H9 (cell line): ENCODE measurements at regions not wholly inside any gene's neighbourhood (a gene's known extent, or its start where the extent isn't known, plus 50 kb on each side); places are given as distances from the start of the nearest gene placed in this dataset.

Source experiments
- DNase-seq: peaks from one replicate; pipeline ENCODE4 v3.0.0-alpha.2; 2017
- H2AFZ ChIP-seq: one replicate; pipeline ENCODE4 v1.6.1; 2013; ENCODE audit warnings: mild to moderate bottlenecking, low read length, control low read depth, moderate library complexity
- H2AK5ac ChIP-seq: 2 replicates; pipeline ENCODE4 v1.6.1; 2013; ENCODE audit warnings: low read length, control low read depth, mixed read lengths; ENCODE audit not compliant: insufficient read length
- H2BK120ac ChIP-seq: one replicate; pipeline ENCODE4 v1.6.1; 2013; ENCODE audit warnings: low read depth, mild to moderate bottlenecking, low read length, control low read depth, inconsistent platforms; ENCODE audit not compliant: poor library complexity, severe bottlenecking
- H2BK12ac ChIP-seq: 2 replicates; pipeline ENCODE4 v1.6.1; 2013; ENCODE audit warnings: low read length, control low read depth, mixed read lengths, low read depth; ENCODE audit not compliant: insufficient read length
- H2BK15ac ChIP-seq: 2 replicates; pipeline ENCODE4 v1.6.1; 2013; ENCODE audit warnings: low read depth, low read length, control low read depth
- H2BK20ac ChIP-seq: one replicate; pipeline ENCODE4 v1.6.1; 2013; ENCODE audit warnings: low read depth, mild to moderate bottlenecking, low read length, control low read depth, inconsistent platforms; ENCODE audit not compliant: poor library complexity, severe bottlenecking
- H2BK5ac ChIP-seq: 2 replicates; pipeline ENCODE4 v1.6.1; 2013; ENCODE audit warnings: low read length, control low read depth, mixed read lengths; ENCODE audit not compliant: insufficient read length
- H3K14ac ChIP-seq: 2 replicates; pipeline ENCODE4 v1.6.1; 2013; ENCODE audit warnings: low read length, control low read depth; ENCODE audit not compliant: insufficient read depth
- H3K18ac ChIP-seq: 2 replicates; pipeline ENCODE4 v1.6.1; 2013; ENCODE audit warnings: low read depth, mild to moderate bottlenecking, mixed read lengths, low read length, control low read depth; ENCODE audit not compliant: insufficient read length
- H3K23ac ChIP-seq: 2 replicates; pipeline ENCODE4 v1.6.1; 2013; ENCODE audit warnings: low read length, control low read depth, mixed read lengths, low read depth; ENCODE audit not compliant: insufficient read length
- H3K23me2 ChIP-seq: 2 replicates; pipeline ENCODE4 v1.6.1; 2013; ENCODE audit warnings: low read depth, mild to moderate bottlenecking, mixed read lengths, low read length, control low read depth; ENCODE audit not compliant: insufficient read length, poor library complexity, severe bottlenecking
- H3K27ac ChIP-seq: 2 replicates; pipeline ENCODE4 v1.5.1; 2013; ENCODE audit warnings: low read length, control low read depth, mixed read lengths, low read depth; ENCODE audit not compliant: insufficient read length
- H3K27me3 ChIP-seq: 2 replicates; pipeline ENCODE4 v1.6.1; 2013; ENCODE audit warnings: low read length, control low read depth, inconsistent platforms; ENCODE audit not compliant: insufficient read depth
- H3K4ac ChIP-seq: 2 replicates; pipeline ENCODE4 v1.6.1; 2013; ENCODE audit warnings: low read depth, mild to moderate bottlenecking, control low read depth, inconsistent platforms, low read length, moderate library complexity
- H3K4me1 ChIP-seq: 2 replicates; pipeline ENCODE4 v1.6.1; 2013; ENCODE audit warnings: low read length, control low read depth, inconsistent platforms; ENCODE audit not compliant: insufficient read depth
- H3K4me2 ChIP-seq: 2 replicates; pipeline ENCODE4 v1.6.1; 2013; ENCODE audit warnings: low read length, control low read depth, mixed read lengths; ENCODE audit not compliant: insufficient read length, insufficient read depth
- H3K56ac ChIP-seq: 2 replicates; pipeline ENCODE4 v1.6.1; 2013; ENCODE audit warnings: low read depth, mild to moderate bottlenecking, mixed read lengths, low read length, control low read depth; ENCODE audit not compliant: insufficient read length
- H3K79me1 ChIP-seq: 2 replicates; pipeline ENCODE4 v1.6.1; 2013; ENCODE audit warnings: low read depth, mild to moderate bottlenecking, moderate library complexity, low read length, control low read depth, inconsistent platforms; ENCODE audit not compliant: insufficient read depth, poor library complexity, severe bottlenecking
- H3K79me2 ChIP-seq: 2 replicates; pipeline ENCODE4 v1.6.1; 2013; ENCODE audit warnings: low read length, control low read depth, inconsistent platforms; ENCODE audit not compliant: insufficient read depth
- H3K9ac ChIP-seq: 2 replicates; pipeline ENCODE4 v1.6.1; 2013; ENCODE audit warnings: low read length, control low read depth, mixed read lengths; ENCODE audit not compliant: insufficient read length; ENCODE audit errors: extremely low read depth
- H3K9me3 ChIP-seq: one replicate; pipeline ENCODE4 v1.6.1; 2013; ENCODE audit warnings: low read depth, low read length, inconsistent platforms; ENCODE audit not compliant: control insufficient read depth
- H3T11ph ChIP-seq: one replicate; pipeline ENCODE4 v1.6.1; 2013; ENCODE audit warnings: mild to moderate bottlenecking, low read length, control low read depth, inconsistent platforms
- H4K20me1 ChIP-seq: one replicate; pipeline ENCODE4 v1.6.1; 2013; ENCODE audit not compliant: control insufficient read depth, insufficient read length, insufficient read depth
- H4K5ac ChIP-seq: 2 replicates; pipeline ENCODE4 v1.6.1; 2013; ENCODE audit warnings: low read depth, mild to moderate bottlenecking, mixed read lengths, low read length, control low read depth; ENCODE audit not compliant: insufficient read length
- H4K8ac ChIP-seq: replicated peaks from 2 replicates; pipeline ENCODE4 v1.6.1; 2013; ENCODE audit warnings: low read length, control low read depth, mixed read lengths, low read depth; ENCODE audit not compliant: insufficient read length
- H4K91ac ChIP-seq: 2 replicates; pipeline ENCODE4 v1.6.1; 2013; ENCODE audit warnings: low read depth, mild to moderate bottlenecking, moderate library complexity, mixed read lengths, low read length, control low read depth; ENCODE audit not compliant: insufficient read length
- H3K27ac Mint-ChIP-seq, 3 experiments: 2 replicates in 2 of 3; 3 replicates in 1 of 3; pipeline ENCODE4 v1.8.0; 2020 to 2021; ENCODE audit warnings: mixed read lengths in 3 of 3, mild to moderate bottlenecking in 1 of 3, moderate library complexity in 1 of 3
- H3K27me3 Mint-ChIP-seq: 2 replicates; pipeline ENCODE4 v1.8.0; 2021; ENCODE audit warnings: low read depth, mild to moderate bottlenecking, moderate library complexity, mixed read lengths
- H3K36me3 Mint-ChIP-seq, 3 experiments: 2 replicates in 2 of 3; 3 replicates in 1 of 3; pipeline ENCODE4 v1.8.0; 2020 to 2021; ENCODE audit warnings: low read depth in 3 of 3, mixed read lengths in 3 of 3; ENCODE audit not compliant: insufficient read depth in 1 of 3
- H3K4me1 Mint-ChIP-seq, 2 experiments: 2 replicates each; pipeline ENCODE4 v1.8.0; 2020; ENCODE audit warnings: mixed read lengths in 2 of 2
- H3K4me3 Mint-ChIP-seq, 2 experiments: 2 replicates in 1 of 2; 3 replicates in 1 of 2; pipeline ENCODE4 v1.8.0; 2020 to 2021; ENCODE audit warnings: mild to moderate bottlenecking in 2 of 2, mixed read lengths in 2 of 2, moderate library complexity in 1 of 2
- H3K9me3 Mint-ChIP-seq, 2 experiments: 2 replicates in 1 of 2; 3 replicates in 1 of 2; pipeline ENCODE4 v1.8.0; 2020; ENCODE audit warnings: mild to moderate bottlenecking in 2 of 2, mixed read lengths in 2 of 2, moderate library complexity in 1 of 2
- CTCF ChIP-seq: fragments of 200-600 bp; sonication (generic); conservative IDR thresholded peaks from 3 replicates; pipeline ENCODE4 v1.8.0; 2021; ENCODE audit warnings: antibody characterized with exemption, mild to moderate bottlenecking
- WGBS: extraction: QIAGEN DNeasy Blood & Tissue Kit; methylation state at CpG from one replicate; pipeline ENCODE4 v1.1.7; 2013; ENCODE audit warnings: missing lambda C conversion rate, low lambda C conversion rate, mixed read lengths; ENCODE audit not compliant: insufficient read length; ENCODE audit errors: extremely low coverage; 5-methylcytosine and 5-hydroxymethylcytosine counted together

GRCh38 chr6:6484681-6485080, 103.8 kb upstream of the LY86 start:
- H4K8ac ChIP-seq, result no peak overlapping the region
- H2BK20ac ChIP-seq, result no peak overlapping the region
- no peak overlapping the region for H3K4ac ChIP-seq
- H3K27me3 ChIP-seq, result no peaks in the 10 kb centered on the region
- H2BK15ac ChIP-seq, result no peak overlapping the region
- no peak overlapping the region for H3K9ac ChIP-seq
- H2BK120ac ChIP-seq, result no peak overlapping the region
- Mint-ChIP-seq H3K9me3 (peaks cover 7% of the 10 kb centered on the region in 2 experiments; a peak in 2 of 5 replicates), H3K27ac (no peak overlapping the region), H3K4me3 (no peak overlapping the region), H3K27me3 (no peaks in the 10 kb centered on the region), H3K4me1 (no peaks in the 10 kb centered on the region), H3K36me3 (no peaks in the 10 kb centered on the region)
- H3K79me1 ChIP-seq, result no peaks in the 10 kb centered on the region
- H2BK12ac ChIP-seq, result no peak overlapping the region
- H2AFZ ChIP-seq, result no peak overlapping the region
- H3K56ac ChIP-seq, result no peak overlapping the region
- no peak overlapping the region for H3K14ac ChIP-seq
- no peak overlapping the region for H2AK5ac ChIP-seq
- H3K18ac ChIP-seq, result no peak overlapping the region
- H3K9me3 ChIP-seq, result no peaks in the 10 kb centered on the region
- no peaks in the 10 kb centered on the region for H3K4me1 ChIP-seq
- H3K27ac ChIP-seq, result no peak overlapping the region
- no peaks in the 10 kb centered on the region for H3K79me2 ChIP-seq
- no peaks in the 10 kb centered on the region for H3K23me2 ChIP-seq
- no peak overlapping the region for H3T11ph ChIP-seq
- DNase-seq, result no peak
- no peak overlapping the region for H3K4me2 ChIP-seq
- H4K5ac ChIP-seq, result no peak overlapping the region
- WGBS, result no CpG with 5 or more reads among the region's 4 CpGs
- no peak overlapping the region for H3K23ac ChIP-seq
- no peak overlapping the region for H4K91ac ChIP-seq
- no peak overlapping the region for H2BK5ac ChIP-seq
- H4K20me1 ChIP-seq, result no peaks in the 10 kb centered on the region
- no peak for TF ChIP-seq CTCF
